ENCODE measurements at regions not wholly inside any gene's neighbourhood (a gene's known extent, or its start where the extent isn't known, plus 50 kb on each side); places are given as distances from the start of the nearest gene placed in this dataset.

DNA sequence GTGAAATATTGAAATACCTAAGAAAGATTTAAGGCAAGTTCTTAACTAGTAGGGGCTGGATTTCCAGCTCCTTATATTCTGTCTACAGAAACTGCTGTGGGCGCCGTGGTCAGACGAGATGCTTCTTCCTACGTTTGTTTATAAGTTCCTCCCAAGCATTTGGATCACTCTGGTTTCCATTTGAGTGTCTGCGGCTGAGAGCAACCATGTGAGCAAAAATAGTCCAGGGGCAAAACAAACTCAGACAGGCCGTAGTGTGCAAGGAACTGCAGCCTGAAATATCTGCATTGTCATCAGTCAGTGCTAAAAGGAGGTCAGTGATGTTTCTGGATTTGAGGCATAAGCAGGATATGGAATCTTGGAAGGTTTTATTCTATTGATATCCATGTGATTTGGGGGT, 485.9 kb upstream of the JAG1 start:
- TF ChIP-seq, protein P1, sequence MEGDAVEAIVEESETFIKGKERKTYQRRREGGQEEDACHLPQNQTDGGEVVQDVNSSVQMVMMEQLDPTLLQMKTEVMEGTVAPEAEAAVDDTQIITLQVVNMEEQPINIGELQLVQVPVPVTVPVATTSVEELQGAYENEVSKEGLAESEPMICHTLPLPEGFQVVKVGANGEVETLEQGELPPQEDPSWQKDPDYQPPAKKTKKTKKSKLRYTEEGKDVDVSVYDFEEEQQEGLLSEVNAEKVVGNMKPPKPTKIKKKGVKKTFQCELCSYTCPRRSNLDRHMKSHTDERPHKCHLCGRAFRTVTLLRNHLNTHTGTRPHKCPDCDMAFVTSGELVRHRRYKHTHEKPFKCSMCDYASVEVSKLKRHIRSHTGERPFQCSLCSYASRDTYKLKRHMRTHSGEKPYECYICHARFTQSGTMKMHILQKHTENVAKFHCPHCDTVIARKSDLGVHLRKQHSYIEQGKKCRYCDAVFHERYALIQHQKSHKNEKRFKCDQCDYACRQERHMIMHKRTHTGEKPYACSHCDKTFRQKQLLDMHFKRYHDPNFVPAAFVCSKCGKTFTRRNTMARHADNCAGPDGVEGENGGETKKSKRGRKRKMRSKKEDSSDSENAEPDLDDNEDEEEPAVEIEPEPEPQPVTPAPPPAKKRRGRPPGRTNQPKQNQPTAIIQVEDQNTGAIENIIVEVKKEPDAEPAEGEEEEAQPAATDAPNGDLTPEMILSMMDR (conservative IDR thresholded peaks at IDR 0.05; ENCODE audit: low read depth in 2 of 2) = no peak
- TF ChIP-seq EZH2phosphoT487 (IDR thresholded peaks at IDR 0.05; ENCODE audit: unreplicated experiment) (no peak), CREB1 (CRISPR knock-in tag; IDR thresholded peaks at IDR 0.05; ENCODE audit: low read depth) (no peak), STAT1 (IDR thresholded peaks at IDR 0.05; ENCODE audit: unreplicated experiment) (no peak), JUNB (IDR thresholded peaks at IDR 0.05; ENCODE audit: unreplicated experiment) (no peak), EZH2 (IDR thresholded peaks at IDR 0.05; ENCODE audit: low read depth, unreplicated experiment) (no peak)
- TF ChIP-seq, protein P2, sequence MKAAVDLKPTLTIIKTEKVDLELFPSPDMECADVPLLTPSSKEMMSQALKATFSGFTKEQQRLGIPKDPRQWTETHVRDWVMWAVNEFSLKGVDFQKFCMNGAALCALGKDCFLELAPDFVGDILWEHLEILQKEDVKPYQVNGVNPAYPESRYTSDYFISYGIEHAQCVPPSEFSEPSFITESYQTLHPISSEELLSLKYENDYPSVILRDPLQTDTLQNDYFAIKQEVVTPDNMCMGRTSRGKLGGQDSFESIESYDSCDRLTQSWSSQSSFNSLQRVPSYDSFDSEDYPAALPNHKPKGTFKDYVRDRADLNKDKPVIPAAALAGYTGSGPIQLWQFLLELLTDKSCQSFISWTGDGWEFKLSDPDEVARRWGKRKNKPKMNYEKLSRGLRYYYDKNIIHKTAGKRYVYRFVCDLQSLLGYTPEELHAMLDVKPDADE (IDR thresholded peaks at IDR 0.05) = no peak

All from GM23338 (cell line).